COR-L47 (cell line): ENCODE measurements at regions not wholly inside any gene's neighbourhood (a gene's known extent, or its start where the extent isn't known, plus 50 kb on each side); places are given as distances from the start of the nearest gene placed in this dataset.

Experiments
- DNase-seq: peaks from one replicate; lab custom pipeline; 2025; lab: John Stamatoyannopoulos, UW

DNA sequence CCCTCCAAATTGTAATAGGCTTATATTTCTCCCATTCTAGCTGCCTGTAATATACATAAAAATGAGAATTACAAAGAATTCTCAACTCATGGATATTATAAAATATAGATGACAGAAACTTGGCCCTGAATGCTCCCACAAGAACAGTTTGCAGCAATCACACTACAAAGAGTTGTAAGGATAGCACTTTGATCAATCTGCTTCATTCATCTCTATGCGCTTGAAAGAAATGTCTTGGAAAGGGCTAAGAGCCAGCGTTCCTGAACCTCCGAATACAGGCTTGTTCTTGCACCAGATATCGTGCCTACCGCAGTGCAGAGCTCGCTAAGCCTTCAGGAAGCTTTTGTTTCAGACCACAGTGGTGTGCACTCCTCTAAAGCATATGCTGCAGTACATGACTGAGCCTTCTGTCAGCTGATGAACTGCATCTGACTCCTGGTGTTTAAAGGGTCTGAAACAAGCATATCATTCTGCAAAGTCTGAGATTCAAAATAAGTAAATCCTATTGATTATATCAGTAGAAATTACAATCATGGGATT lies 417.6 kb upstream of the ZFP42 start:
- DNase-seq, result no peak

DNA sequence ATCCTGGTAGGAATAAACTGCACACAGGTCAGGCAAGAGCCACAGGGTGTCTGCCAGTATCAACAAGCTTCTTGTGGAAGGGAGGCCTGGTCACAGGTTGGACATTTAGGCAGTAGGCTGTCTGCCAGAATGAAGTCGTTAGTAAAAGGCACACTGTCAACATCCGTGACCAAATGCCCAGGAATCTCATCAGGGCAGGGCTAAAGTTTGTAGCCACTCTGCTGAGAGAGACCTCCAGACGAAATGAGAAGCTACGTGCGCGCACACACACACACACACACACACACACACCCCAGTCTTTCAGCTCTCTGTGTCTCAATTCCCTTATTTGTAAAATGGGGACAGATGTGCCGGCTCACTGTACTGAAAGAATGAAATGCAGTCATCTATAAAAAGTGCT lies 408.7 kb upstream of the ZFP42 start:
- no peak for DNase-seq

DNA sequence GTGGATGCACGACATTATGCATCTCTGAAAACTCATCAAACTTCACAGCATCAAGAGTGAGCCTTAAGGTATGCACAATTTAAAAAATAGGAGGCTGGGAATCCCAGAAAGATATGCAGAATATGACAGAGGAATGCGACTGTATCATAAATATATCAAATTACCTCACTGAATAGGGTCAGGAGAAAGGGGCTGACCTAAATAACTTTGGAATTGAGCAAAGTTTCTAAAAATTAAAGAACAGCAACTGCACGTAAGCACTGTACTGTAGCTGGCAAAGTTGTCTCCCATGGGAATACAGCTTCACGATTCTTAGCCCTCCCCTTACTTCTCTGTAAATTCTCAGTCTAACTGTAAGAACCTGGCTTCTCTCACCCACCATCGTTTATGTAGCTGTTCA lies 397.4 kb upstream of the ZFP42 start:
- no peak for DNase-seq

DNA sequence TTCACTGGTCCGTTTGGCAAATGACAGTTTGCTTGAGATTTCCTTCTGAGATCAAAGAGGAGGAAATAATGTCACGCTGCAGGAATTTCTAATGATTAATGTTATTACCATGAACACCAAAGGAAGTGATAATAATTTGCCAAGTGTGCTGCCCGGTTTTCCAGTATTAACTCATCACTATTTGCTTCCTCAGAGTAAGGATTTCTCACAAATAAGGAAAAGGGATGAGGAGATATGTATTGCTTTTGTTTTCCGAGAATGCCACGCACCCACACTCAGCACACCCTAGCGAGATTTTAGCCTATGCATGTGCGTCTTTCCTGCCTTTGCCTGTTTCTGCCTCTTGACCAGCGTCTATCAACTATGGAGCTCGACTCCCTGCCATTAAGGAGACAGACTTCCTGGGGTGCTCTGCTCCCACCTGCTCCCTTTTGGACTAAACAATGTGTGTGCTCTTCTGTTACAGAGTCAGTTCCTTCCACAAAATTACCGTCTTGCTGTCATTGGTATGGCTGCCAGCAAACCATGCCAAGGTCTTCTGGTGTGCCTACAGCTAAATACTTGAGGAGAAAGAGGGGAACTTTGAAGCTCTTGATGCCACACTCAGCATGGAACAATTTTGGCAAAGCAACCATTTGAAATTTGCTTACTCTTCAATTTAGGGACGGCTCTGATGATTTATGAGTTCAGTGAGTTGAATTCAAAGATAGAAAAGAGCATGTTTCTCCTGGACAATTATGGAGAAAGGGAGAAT lies 393.1 kb upstream of the ZFP42 start:
- no peak for DNase-seq

DNA sequence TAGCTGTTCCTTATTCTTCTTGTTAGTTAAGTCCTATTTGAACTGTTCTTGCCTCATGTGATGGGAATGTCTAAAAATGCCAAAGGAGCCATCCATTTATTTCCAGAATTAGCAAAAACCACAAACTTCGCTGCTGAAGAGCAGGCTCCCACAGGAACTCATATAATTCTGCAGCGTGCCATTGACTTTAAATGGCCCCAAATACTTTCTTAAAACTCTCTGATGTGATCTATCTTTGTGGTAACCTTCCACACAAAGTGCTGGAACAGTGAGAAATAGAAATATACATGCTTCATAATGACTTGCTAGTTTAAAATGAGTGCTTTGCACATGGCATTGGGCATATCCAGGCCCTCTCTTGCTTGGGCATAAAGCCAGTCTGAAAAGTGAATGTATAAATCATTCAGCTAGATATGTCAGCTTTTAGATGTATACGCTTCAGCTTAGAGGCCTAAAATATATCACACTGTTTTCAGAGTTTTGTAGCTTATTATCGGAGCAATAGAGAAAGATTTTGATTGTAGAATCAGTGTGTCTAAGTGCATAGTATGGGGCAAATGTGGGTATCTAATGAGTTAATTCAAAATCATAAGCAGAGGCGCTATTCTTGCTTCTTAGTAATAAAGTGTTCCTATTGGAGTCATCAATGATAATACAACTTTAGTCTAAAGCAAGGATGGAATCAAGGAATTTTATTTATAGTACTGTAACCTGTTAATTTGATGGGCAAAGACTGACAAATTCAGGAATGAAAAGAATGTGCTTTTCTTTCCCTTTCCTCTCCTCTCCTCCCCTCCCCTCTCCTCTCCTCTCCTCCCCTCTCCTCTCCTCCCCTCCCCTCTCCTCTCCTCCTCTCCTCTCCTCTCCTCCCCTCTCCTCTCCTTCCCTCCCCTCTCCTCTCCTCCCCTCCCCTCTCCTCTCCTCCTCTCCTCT lies 392.2 kb upstream of the ZFP42 start:
- no peak for DNase-seq

DNA sequence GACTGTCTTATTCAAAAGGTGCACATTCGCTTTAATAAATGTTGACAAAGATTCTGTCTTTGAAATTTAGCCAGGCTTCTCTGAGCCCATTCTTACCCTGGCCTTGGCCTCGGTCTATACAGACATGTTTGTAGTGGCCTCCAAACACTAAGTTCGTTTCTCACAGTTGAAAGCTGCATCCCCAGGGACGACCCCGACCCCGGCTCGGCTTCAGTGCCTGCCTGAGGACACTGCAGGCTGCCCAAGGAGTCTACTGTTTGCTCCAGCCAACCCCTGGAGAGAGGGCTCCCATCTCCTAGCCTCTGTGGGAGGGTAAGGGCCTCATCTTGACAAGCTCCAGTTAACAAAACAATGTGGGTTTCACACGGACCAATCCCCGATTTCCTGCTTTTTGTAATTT lies 390.6 kb upstream of the ZFP42 start:
- DNase-seq, result no peak

DNA sequence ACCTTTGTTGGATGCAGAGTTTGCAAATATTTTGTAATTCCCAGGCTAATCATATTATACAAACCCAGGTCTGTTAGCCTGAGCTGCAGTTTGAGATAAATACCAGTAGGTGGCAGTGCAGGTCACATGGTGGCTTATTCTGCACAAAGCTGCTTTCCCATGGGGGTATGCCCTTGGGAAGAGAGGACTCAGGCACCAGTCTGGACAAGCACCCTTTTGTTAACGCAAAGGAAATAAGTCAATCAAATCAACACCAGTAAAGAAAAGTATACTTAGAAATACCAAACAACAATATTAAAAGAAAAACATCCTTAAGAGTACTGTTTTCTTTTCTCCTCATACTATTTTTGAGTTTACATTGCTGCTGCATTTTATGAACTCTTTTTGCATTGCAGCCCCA lies 389.0 kb upstream of the ZFP42 start:
- DNase-seq, result no peak

DNA sequence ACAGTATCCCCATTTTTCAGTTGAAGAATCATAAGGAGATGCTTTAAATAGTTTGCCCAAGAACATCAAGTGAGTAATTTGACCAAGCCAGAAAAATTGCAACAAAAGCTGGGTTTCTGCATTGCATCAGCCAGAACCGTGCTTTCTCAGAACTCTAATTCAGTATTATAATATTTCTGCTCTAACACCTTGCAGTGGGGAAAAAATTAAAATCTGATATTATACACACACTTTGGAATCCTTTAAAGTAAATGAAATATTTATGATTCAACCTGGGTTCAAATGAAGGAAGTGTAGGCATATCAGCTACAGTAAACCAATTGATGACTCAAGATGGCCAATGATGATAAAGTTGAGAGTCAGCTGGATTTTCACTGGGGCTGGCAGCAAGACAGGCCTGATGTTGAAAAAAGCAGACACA lies 387.6 kb upstream of the ZFP42 start:
- no peak for DNase-seq

DNA sequence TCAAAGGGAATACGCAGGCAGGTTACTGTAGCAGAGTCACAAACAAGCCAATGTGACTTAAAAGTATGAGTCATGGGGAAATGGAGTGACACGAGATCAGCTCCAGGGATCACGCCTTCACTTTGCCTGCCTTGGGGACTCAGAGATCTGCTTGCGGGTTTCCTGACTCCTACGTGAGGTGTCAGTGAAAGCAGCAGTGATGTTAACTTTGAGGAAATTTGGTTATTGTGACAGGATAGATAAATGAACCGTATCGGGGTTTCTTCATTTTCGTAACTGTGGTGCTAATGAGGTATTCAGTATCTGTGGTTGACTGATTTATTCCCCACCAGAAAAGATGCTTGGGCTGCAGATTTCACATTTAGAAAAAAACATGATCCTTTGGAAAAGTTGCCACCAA lies 383.3 kb upstream of the ZFP42 start:
- DNase-seq, result no peak

DNA sequence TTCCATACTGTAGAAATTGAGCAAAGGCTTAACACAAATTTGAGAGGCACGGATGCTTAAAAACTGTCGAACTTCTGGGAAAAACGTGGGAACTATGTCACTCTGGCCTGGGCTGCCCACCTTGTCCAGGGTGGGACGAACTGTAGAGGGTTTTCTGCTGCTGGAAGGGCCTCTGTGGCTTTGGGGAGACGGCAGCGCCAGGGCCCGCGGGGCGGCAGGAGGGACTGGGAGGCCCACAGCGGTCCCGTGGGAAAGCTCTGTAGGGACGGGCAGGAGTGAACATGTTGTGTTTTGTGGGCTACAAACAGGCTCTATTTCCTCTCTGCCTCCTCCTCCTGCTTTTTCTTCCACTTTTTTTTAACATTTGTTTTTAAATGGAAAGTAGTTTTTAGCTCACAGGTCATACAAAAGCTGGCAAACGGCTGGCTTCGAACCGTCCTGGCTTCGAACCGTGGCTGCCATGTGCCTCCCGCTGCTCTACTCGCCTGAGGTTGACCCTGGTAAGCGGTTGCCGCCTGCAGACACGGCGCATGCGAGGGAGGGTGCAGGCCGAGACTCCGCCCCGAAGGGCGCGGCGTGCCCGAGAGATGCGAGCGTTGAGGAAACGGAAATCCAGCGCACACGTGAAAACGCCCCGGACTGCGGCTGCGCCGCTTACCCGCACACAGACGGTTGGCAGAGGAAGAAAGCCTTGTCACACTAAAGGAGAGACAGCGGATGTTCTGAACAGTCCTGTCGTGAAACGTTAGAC lies 382.3 kb upstream of the ZFP42 start:
- no peak for DNase-seq

DNA sequence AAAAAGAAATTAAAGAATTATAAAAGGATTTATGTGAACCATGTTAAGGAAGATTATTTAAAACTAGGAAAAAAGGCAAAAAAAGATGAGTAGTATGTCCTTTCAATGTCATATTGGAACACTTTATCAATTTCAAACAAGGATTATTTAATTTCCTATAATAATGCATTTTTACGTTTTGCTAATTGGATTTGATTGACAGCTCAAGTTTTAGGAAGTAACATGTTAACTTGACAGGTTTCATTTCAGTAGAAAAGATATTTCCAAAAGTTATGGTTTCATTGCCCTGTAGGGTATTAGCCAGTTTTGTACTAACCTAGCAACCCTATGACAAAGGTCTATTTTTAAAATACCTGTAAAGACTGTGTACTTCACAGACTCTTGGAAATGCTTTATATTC lies 379.6 kb upstream of the ZFP42 start:
- DNase-seq, result no peak

DNA sequence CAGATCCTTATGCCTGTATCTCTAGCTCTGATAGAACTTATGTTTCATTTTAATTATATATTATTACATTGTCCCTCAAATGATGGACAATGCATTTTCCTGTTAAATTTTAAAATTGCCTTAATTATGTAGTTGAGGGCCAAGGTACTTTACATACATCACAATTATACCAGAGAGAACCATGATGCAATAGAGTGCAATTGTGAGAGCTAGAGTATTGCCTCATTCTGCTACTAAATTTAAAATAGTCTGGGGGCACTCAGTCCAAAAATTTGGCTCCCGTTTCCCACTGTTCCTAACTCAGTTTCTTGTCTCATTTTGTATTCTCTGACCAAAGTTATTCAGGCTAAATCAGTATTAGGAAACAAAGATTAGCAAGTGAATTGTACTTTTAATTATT lies 378.5 kb upstream of the ZFP42 start:
- no peak for DNase-seq

DNA sequence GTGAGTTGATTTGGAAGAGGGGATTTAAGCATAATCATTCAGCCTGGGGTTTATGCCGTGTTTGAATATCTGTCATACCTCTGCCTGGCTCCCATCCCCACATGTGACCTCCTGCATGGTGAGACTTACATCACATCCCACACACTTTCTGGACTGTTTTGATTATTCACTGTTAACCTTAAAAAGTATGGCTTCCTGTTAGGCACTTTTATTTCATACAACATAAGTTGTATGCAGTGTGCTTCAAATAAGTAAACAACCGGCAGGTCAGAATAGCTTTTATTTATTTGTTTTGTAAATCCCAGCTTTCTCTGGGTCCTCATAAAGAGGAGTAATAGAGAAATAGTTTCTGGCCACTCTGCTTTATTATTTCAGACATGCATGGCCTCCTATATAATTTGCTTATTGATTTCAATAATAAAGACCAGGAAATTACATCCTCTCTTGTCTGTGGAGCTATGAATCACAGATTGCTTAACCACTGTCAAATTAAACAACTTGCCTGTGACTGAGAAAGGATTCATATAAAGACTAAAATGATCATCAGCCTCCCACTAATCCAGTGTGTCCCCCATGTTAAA lies 376.8 kb upstream of the ZFP42 start:
- DNase-seq, result no peak

DNA sequence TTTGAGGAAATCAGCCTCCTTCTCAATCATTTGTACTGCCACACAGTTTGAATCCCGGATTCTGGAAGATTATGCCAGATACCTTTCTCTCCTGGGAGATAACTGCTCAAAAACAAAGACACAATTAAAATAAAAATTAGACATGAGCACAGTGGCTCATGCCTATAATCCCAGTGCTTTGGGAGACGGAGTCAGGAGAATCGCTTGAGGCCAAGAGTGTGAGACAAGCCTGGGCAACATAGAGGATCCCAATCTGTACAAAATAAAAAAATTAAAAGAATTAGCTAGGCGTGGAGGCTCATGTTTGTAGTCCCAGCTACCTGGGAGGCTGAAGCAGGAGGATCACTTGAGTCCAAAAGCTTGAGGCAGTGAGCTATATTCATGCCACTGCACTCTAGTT lies 376.3 kb upstream of the ZFP42 start:
- DNase-seq, result no peak

DNA sequence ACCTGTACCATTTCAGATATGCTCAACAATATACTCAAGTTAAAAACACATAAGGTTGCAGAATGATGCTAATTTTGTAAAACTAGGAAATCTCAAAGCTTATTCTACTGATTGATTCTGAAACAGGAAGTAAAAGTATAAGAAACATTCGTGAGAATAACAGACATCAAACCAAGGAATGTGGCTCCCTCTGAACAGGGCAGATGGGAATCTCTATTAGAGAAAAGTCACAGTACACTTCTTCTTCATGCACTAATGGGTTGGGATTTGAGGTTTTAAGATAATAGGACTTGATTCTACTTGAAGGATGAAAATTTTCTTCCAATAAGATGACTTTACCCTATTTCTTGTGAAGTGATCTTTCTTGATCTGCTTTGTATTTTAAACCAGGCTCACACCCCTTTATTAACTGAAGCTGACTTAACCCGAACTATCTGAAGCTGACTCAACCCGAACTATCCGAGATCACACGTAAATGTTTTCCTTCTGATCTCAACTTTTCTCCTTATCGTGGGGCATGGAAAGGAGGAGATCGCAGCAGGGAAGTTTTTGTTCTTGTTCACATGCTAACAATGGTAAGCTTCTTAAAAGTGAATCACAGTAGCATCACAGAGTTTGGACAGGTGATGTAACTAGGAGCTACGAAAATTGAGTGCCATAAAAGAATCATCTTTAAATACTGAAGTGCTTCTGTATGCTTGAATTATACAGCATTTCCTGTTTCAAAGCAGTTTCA lies 363.1 kb upstream of the ZFP42 start:
- DNase-seq, result no peak

DNA sequence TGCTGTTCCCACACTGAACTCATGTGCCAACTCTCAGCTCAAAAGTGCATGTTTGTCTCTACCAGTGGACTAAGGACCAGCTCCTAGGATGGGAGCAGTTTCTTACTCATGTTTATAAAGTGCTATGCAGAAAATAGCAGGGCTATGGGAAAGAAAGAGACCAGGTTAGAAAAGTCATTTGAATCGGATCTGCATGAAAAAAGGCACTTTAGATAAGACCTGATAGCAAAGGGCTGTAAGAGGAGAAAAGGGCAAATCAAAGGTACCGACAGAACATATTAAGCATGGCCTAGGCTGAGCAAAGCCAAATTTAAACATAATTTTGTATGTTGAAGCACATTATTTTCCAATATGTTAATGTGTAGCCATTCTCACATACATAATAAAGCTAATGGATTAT lies 362.3 kb upstream of the ZFP42 start:
- DNase-seq, result no peak

DNA sequence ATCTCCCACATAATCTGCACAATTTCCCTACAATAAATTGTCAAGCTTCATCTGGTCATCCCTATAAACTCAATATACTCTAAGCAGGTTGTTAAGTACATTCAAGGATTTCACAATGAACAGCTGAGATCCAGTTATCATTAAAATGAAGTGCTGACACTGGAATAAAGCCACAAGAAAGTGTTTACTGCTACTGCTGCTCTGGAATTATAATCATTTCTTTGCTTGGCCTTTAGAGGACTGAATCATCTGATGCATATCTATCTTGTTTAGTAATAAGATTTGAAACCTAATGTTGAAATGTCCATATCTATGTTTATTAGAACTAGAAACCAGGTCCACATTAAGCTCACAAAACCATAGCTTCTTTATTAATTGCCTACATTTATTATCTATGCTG lies 338.6 kb upstream of the ZFP42 start:
- no peak for DNase-seq

DNA sequence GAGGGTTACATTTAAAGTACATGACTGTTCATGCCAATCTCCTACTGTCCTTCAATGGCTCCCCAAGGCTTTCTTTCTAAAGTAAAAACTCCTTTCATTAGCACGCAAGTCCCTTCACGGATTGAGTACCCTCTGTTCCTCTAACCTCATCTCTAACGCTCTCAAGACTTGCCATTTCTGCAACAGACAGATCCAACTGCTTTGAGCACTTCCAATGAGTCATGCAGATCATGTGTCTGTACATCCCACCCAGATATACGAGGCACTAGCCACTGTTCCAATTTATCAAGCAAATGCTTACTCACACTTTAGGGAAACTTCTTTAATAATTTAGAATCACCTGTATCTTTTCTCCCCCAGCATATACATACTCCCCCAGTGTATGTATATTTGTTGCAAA lies 332.5 kb upstream of the ZFP42 start:
- DNase-seq, result no peak

DNA sequence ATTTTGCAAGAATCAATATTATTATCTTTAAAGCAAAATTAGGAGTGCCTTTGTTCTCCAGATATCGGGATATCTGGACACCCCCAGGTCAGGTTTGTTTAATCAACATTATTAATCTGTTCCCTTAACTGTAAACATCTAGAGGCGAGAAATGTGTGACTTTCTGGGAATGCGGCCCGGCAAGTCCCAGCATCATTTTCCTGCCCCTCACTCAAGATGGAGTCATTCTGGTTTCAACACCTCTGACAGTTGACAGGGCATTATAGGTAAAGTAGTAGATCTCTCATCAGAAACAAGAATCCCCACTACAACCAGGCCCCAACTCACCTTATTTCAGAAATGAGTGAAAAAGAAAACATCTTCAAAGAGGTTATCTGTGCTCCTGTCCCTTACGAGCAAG lies 331.6 kb upstream of the ZFP42 start:
- no peak for DNase-seq

DNA sequence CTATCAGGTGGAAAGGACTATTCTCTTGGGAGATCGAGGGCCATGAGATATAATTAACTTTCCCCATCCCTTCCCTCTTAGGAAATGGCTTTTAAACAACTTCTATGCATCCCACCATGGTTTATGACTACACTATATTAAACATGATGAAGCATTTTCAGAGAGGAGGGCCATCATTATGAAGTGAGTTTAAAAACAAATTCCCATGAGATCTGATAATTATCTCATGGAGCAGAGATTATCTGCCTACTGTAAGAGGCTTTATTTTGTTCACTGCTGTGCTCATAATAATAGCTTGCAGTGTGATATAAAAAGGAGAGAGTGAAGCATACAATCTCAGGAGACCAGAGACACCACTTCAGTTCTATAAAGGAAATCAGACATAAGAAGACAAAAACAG lies 330.5 kb upstream of the ZFP42 start:
- DNase-seq, result no peak

DNA sequence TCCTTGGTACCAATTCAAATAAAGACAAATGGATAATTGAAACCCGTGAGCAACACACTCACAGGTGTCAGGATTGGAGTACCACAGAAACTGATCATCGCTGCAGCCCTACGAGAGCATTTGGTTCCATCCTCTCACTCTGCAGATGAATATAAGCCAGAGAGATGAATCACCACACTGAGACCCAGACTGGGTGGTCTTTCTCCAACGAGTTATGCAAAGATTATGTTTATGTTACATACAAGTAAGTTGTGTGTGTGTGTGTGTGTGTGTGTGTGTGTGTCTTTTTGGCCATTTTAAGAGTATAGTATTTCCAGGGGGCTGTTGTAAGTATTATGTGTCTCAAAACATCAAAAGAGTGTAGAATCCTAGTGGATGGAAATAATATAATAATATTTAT lies 329.5 kb upstream of the ZFP42 start:
- DNase-seq, result no peak
